K562 (cell line): ENCODE measurements at regions not wholly inside any gene's neighbourhood (a gene's known extent, or its start where the extent isn't known, plus 50 kb on each side); places are given as distances from the start of the nearest gene placed in this dataset.
"Not testable (repeated sequence)": the region's sequence is repeated elsewhere in the genome, so short reads cannot be mapped to it uniquely, and the experiment has no call there.

ENCODE experiments used
- ATAC-seq: fragments of 200-7000 bp; cut with Tn5 transposase; 3 replicates; pipeline ENCODE4 v1.9.1; 2020; ENCODE audit warnings: moderate library complexity
- BruUV-seq: library from RNA; stranded (reverse); fragments of 400-500 nt; replicated peaks from 2 replicates; lab custom pipeline; 2021; lab: Mats Ljungman, UMichigan
- CTCF ChIA-PET: fragments of 300-600 bp; formaldehyde crosslinking; extraction: SDS; loops from one replicate; lab custom pipeline; 2021; ENCODE audit warnings: low intra/inter-chr PET ratio; lab: Yijun Ruan, JAX
- POLR2A ChIA-PET: fragments of 300-600, 350-650 bp; sonication (Branson Sonifier 250); formaldehyde crosslinking; extraction: SDS; loops from one replicate; lab custom pipeline; 2021; ENCODE audit warnings: antibody characterized with exemption, inconsistent platforms; lab: Yijun Ruan, JAX
- DNase-seq, 4 experiments: peaks; one replicate each; pipeline versions ENCODE4 v3.0.0 to v3.0.0-alpha.2; 2011 to 2018; ENCODE audit warnings: low spot score in 3 of 4, mixed read lengths in 3 of 4; ENCODE audit errors: extremely low read depth in 1 of 4
- FAIRE-seq: peaks from 2 replicates; lab custom pipeline; 2011; peaks lifted over from hg19 to GRCh38; lab: Jason Lieb, UNC
- H2AFZ ChIP-seq: 2 replicates; pipeline ENCODE4 v1.6.0; 2011; ENCODE audit warnings: low read depth, low read length, control low read depth, inconsistent platforms
- H3K27ac ChIP-seq: fragments of 200-600 bp; 3 replicates; pipeline ENCODE4 v1.8.0; 2011; ENCODE audit warnings: low read depth, mild to moderate bottlenecking, control low read depth, inconsistent platforms, low read length, moderate library complexity, mixed read lengths; ENCODE audit errors: extremely low read depth
- H3K27me3 ChIP-seq, 2 experiments: fragments of 300-600 bp in 1 of 2; 2 replicates in 1 of 2; 3 replicates in 1 of 2; pipeline versions ENCODE4 v1.6.0 to v1.8.0; 2011; ENCODE audit warnings: inconsistent platforms in 2 of 2, low read length in 2 of 2, mild to moderate bottlenecking in 1 of 2, mixed read lengths in 1 of 2, moderate library complexity in 1 of 2; ENCODE audit not compliant: control insufficient read depth in 2 of 2, insufficient read depth in 2 of 2
- H3K36me3 ChIP-seq: fragments of 300-600 bp; 3 replicates; pipeline ENCODE4 v1.8.0; 2011; ENCODE audit warnings: mild to moderate bottlenecking, low read length, inconsistent platforms; ENCODE audit not compliant: control insufficient read depth, insufficient read depth
- H3K4me1 ChIP-seq, 2 experiments: fragments of 200-600 bp in 1 of 2; replicated peaks in 1 of 2; 2 replicates in 1 of 2; 3 replicates in 1 of 2; pipeline versions ENCODE4 v1.5.1 to v1.8.0; 2011; ENCODE audit warnings: inconsistent platforms in 2 of 2, low read length in 2 of 2, mild to moderate bottlenecking in 1 of 2, mixed read lengths in 1 of 2, moderate library complexity in 1 of 2; ENCODE audit not compliant: control insufficient read depth in 2 of 2, insufficient read depth in 2 of 2
- H3K4me2 ChIP-seq: 2 replicates; pipeline ENCODE4 v1.6.1; 2011; ENCODE audit warnings: low read length, control low read depth, inconsistent platforms, mixed read lengths; ENCODE audit not compliant: insufficient read depth
- H3K4me3 ChIP-seq: fragments of 200-600 bp; sonication (generic), shearing (Covaris generic); 2 replicates; pipeline ENCODE4 v1.5.1; 2016; ENCODE audit warnings: control low read depth, inconsistent platforms
- H3K79me2 ChIP-seq: fragments of 200-600 bp; 3 replicates; pipeline ENCODE4 v1.8.0; 2011; ENCODE audit warnings: low read length, inconsistent platforms; ENCODE audit not compliant: control insufficient read depth, insufficient read depth
- H3K9ac ChIP-seq, 2 experiments: 2 replicates each; pipeline versions ENCODE4 v1.6.0 to v1.6.1; 2011; ENCODE audit warnings: low read depth in 2 of 2, low read length in 2 of 2, control low read depth in 1 of 2, inconsistent platforms in 1 of 2, mild to moderate bottlenecking in 1 of 2, mixed read lengths in 1 of 2; ENCODE audit not compliant: insufficient read depth in 1 of 2
- H3K9me1 ChIP-seq: one replicate; pipeline ENCODE4 v1.6.0; 2011; ENCODE audit warnings: inconsistent platforms, mild to moderate bottlenecking, low read length, moderate library complexity; ENCODE audit not compliant: control insufficient read depth, insufficient read depth
- H3K9me3 ChIP-seq: replicated peaks from 2 replicates; pipeline ENCODE4 v1.5.1; 2011; ENCODE audit warnings: low read depth, low read length, inconsistent platforms; ENCODE audit not compliant: control insufficient read depth, insufficient read depth
- H4K20me1 ChIP-seq: replicated peaks from 2 replicates; pipeline ENCODE4 v1.6.1; 2011; ENCODE audit warnings: low read length, inconsistent platforms, mixed read lengths; ENCODE audit not compliant: control insufficient read depth, insufficient read depth
- C11orf30 ChIP-seq: fragments of 450-650 bp; IDR thresholded peaks from 2 replicates; pipeline ENCODE4 v1.6.1; 2016; ENCODE audit warnings: low read depth, mild to moderate bottlenecking
- FOXK1 ChIP-seq: sonication (generic); formaldehyde crosslinking; IDR thresholded peaks from 2 replicates; pipeline ENCODE4 v1.8.0; 2022; ENCODE audit warnings: missing genetic modification reagents, mild to moderate bottlenecking, borderline replicate concordance
- HMGN3 ChIP-seq: IDR thresholded peaks from 2 replicates; pipeline ENCODE4 v1.6.1; 2011; ENCODE audit warnings: borderline replicate concordance, low read depth, mild to moderate bottlenecking, mixed read lengths, low read length; ENCODE audit not compliant: insufficient read length; ENCODE audit errors: extremely low read depth
- NUFIP1 ChIP-seq: fragments of 450-650 bp; IDR thresholded peaks from 2 replicates; pipeline ENCODE4 v1.6.1; 2018; ENCODE audit not compliant: partially characterized antibody
- RBM25 ChIP-seq: fragments of 200-400 bp; formaldehyde crosslinking; IDR thresholded peaks from 2 replicates; pipeline ENCODE4 v1.6.1; 2018; ENCODE audit warnings: low read length, low read depth, moderate library complexity; ENCODE audit not compliant: severe bottlenecking
- XRCC3 ChIP-seq: fragments of 450-650 bp; IDR thresholded peaks from 2 replicates; pipeline ENCODE4 v1.6.1; 2017; ENCODE audit warnings: mild to moderate bottlenecking, moderate library complexity
- ZBTB8A ChIP-seq: fragments of 450-650 bp; IDR thresholded peaks from 2 replicates; pipeline ENCODE4 v1.6.1; 2018; ENCODE audit warnings: mild to moderate bottlenecking, moderate library complexity; ENCODE audit not compliant: partially characterized antibody
- ZNF146 ChIP-seq: IDR thresholded peaks from one replicate; pipeline ENCODE4 v1.6.1; 2018; ENCODE audit warnings: missing compliant biosample characterization; ENCODE audit not compliant: unreplicated experiment
- ZNF316 ChIP-seq: fragments of 450-650 bp; IDR thresholded peaks from 2 replicates; pipeline ENCODE4 v1.6.1; 2016
- WGBS: fragments of 100-300 bp; shearing (Covaris generic); methylation state at CpG from one replicate; pipeline ENCODE4 v1.1.6; 2016; ENCODE audit warnings: low coverage, mixed read lengths; ENCODE audit not compliant: insufficient coverage; ENCODE audit errors: missing lambda C conversion rate; 5-methylcytosine and 5-hydroxymethylcytosine counted together
- in situ Hi-C: fragments of 300-500 bp; cut with MboI; formaldehyde crosslinking; loops from 4 replicates; pipeline ENCODE4 v1.15.0; 2018; ENCODE audit warnings: inconsistent platforms, mixed read lengths
- intact Hi-C: fragments of 100-400 bp; cut with micrococcal nuclease; formaldehyde crosslinking; loops from 2 replicates; pipeline ENCODE4 v1.14.2; 2022
- TF ChIP-seq, protein P1 (sequence below): fragments of 200-800 bp; sonication (Bioruptor generic); IDR thresholded peaks from 2 replicates; pipeline ENCODE4 v1.6.1; 2016; ENCODE audit warnings: missing genetic modification characterization, missing compliant biosample characterization
- TF ChIP-seq, protein P2 (sequence below): fragments of 450-650 bp; formaldehyde crosslinking; IDR thresholded peaks from 2 replicates; pipeline ENCODE4 v1.4.0; 2020; ENCODE audit warnings: mild to moderate bottlenecking, moderate library complexity

DNA sequence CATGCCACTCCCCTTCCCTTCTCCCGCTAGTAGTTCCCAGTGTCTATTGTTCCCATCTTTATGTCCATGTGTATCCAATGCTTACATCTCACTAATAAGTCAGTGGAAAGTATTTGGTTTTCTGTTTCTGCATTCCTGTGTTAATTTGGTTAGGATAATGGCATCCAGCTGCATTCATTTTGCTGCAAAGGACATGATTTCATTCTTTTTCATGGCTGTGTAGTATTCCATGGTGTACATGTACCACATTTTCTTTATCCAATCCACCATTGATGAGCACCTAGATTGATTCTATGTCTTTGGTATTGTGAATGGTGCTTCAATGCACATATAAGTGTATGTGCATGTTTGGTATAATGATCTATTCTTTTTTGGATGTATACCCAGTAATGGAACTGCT lies 502.5 kb upstream of the MAP2 start:
- H3K4me3 ChIP-seq, H3K9ac ChIP-seq, POLR2A ChIA-PET, intact Hi-C loops, ATAC-seq, H3K4me1 ChIP-seq, H3K4me2 ChIP-seq, H3K9me1 ChIP-seq, H3K79me2 ChIP-seq, in situ Hi-C loops, H2AFZ ChIP-seq, DNase-seq, H3K36me3 ChIP-seq, FAIRE-seq, H3K27me3 ChIP-seq, H3K27ac ChIP-seq, H4K20me1 ChIP-seq, BruUV-seq, H3K9me3 ChIP-seq, CTCF ChIA-PET: not testable (repeated sequence)
- WGBS: no CpG with 5 or more reads among the region's 1 CpG
- peak; percentile 94 for TF ChIP-seq ZNF146 (CRISPR knock-in tag)
- TF ChIP-seq RBM25: peak; percentile 65

DNA sequence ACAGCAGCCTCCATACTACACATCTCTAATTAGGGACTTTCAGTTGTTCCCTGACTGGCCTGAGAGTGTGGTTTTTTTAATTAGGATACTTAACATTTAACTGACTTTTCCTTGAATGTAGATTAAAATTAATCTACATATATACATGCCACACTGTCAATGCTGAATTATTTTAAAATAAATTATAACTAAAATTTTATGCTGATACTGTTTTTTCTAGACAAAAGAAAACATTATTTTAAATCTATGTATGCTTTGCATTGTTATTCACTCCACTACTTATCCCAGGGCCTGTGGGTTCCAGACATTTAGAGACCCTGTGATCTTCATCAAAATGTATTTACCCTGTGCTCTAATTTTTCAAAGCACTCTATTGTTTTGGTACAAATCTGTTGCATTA lies 496.0 kb upstream of the MAP2 start:
- CTCF ChIA-PET: no interaction called here
- Histone ChIP-seq H3K9me1 (no peaks in the 10 kb centered on the region), H3K27me3 (no peaks in the 10 kb centered on the region), H3K79me2 (no peaks in the 10 kb centered on the region), H3K36me3 (no peaks in the 10 kb centered on the region), H3K4me1 (peaks cover 0 to 12% of the 10 kb centered on the region in 2 experiments; a peak in 3 of 5 replicates), H3K27ac (no peak overlapping the region), H3K4me3 (no peak overlapping the region), H3K9me3 (no peaks in the 10 kb centered on the region), H4K20me1 (no peaks in the 10 kb centered on the region), H2AFZ (no peak overlapping the region), H3K4me2 (no peak overlapping the region), H3K9ac (no peak overlapping the region)
- no TSS peak for BruUV-seq
- POLR2A ChIA-PET: no interaction called here
- in situ Hi-C loops (no loop called here), intact Hi-C loops (no loop called here)
- ATAC-seq (no peak), DNase-seq (no peak), FAIRE-seq (no peak)
- TF ChIP-seq HMGN3 (no peak), FOXK1 (CRISPR knock-in tag) (no peak), C11orf30 (peak; percentile 60; the same call in 1 of the 2 replicates), NUFIP1 (no peak), XRCC3 (no peak), ZNF316 (peak; percentile 60), ZBTB8A (no peak)
- TF ChIP-seq, protein P1, sequence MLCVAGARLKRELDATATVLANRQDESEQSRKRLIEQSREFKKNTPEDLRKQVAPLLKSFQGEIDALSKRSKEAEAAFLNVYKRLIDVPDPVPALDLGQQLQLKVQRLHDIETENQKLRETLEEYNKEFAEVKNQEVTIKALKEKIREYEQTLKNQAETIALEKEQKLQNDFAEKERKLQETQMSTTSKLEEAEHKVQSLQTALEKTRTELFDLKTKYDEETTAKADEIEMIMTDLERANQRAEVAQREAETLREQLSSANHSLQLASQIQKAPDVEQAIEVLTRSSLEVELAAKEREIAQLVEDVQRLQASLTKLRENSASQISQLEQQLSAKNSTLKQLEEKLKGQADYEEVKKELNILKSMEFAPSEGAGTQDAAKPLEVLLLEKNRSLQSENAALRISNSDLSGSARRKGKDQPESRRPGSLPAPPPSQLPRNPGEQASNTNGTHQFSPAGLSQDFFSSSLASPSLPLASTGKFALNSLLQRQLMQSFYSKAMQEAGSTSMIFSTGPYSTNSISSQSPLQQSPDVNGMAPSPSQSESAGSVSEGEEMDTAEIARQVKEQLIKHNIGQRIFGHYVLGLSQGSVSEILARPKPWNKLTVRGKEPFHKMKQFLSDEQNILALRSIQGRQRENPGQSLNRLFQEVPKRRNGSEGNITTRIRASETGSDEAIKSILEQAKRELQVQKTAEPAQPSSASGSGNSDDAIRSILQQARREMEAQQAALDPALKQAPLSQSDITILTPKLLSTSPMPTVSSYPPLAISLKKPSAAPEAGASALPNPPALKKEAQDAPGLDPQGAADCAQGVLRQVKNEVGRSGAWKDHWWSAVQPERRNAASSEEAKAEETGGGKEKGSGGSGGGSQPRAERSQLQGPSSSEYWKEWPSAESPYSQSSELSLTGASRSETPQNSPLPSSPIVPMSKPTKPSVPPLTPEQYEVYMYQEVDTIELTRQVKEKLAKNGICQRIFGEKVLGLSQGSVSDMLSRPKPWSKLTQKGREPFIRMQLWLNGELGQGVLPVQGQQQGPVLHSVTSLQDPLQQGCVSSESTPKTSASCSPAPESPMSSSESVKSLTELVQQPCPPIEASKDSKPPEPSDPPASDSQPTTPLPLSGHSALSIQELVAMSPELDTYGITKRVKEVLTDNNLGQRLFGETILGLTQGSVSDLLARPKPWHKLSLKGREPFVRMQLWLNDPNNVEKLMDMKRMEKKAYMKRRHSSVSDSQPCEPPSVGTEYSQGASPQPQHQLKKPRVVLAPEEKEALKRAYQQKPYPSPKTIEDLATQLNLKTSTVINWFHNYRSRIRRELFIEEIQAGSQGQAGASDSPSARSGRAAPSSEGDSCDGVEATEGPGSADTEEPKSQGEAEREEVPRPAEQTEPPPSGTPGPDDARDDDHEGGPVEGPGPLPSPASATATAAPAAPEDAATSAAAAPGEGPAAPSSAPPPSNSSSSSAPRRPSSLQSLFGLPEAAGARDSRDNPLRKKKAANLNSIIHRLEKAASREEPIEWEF (CRISPR knock-in tag): no peak
- TF ChIP-seq, protein P2, sequence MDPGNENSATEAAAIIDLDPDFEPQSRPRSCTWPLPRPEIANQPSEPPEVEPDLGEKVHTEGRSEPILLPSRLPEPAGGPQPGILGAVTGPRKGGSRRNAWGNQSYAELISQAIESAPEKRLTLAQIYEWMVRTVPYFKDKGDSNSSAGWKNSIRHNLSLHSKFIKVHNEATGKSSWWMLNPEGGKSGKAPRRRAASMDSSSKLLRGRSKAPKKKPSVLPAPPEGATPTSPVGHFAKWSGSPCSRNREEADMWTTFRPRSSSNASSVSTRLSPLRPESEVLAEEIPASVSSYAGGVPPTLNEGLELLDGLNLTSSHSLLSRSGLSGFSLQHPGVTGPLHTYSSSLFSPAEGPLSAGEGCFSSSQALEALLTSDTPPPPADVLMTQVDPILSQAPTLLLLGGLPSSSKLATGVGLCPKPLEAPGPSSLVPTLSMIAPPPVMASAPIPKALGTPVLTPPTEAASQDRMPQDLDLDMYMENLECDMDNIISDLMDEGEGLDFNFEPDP (CRISPR knock-in tag): no peak
